HUES48 (cell line): ENCODE measurements at regions not wholly inside any gene's neighbourhood (a gene's known extent, or its start where the extent isn't known, plus 50 kb on each side); places are given as distances from the start of the nearest gene placed in this dataset.
"Not testable (repeated sequence)": the region's sequence is repeated elsewhere in the genome, so short reads cannot be mapped to it uniquely, and the experiment has no call there.

Experiments used
- H3K27ac ChIP-seq: one replicate; pipeline ENCODE4 v1.7.0; 2013; ENCODE audit warnings: low read depth, low read length, inconsistent platforms
- H3K27me3 ChIP-seq: 2 replicates; pipeline ENCODE4 v1.6.1; 2013; ENCODE audit warnings: mild to moderate bottlenecking, low read length; ENCODE audit not compliant: control insufficient read depth, insufficient read depth
- H3K36me3 ChIP-seq: 2 replicates; pipeline ENCODE4 v1.6.1; 2013; ENCODE audit warnings: low read length; ENCODE audit not compliant: control insufficient read depth, insufficient read depth
- H3K4me1 ChIP-seq: 2 replicates; pipeline ENCODE4 v1.6.1; 2013; ENCODE audit warnings: mild to moderate bottlenecking, low read length; ENCODE audit not compliant: control insufficient read depth, insufficient read depth
- H3K4me3 ChIP-seq: 2 replicates; pipeline ENCODE4 v1.5.1; 2013; ENCODE audit warnings: mild to moderate bottlenecking, low read depth, low read length
- H3K9ac ChIP-seq: 2 replicates; pipeline ENCODE4 v1.6.1; 2013; ENCODE audit warnings: mild to moderate bottlenecking, low read depth, low read length, moderate library complexity
- H3K9me3 ChIP-seq: 2 replicates; pipeline ENCODE4 v1.6.1; 2013; ENCODE audit warnings: low read length; ENCODE audit not compliant: control insufficient read depth, insufficient read depth

GRCh38 chr1:83306811-83307210 is 692.1 kb downstream of the TTLL7 start:
- H3K36me3 ChIP-seq, H3K27ac ChIP-seq, H3K27me3 ChIP-seq, H3K9me3 ChIP-seq, H3K4me1 ChIP-seq, H3K4me3 ChIP-seq, H3K9ac ChIP-seq: not testable (repeated sequence)

- not testable (repeated sequence) for H3K9ac ChIP-seq, H3K9me3 ChIP-seq, H3K4me1 ChIP-seq, H3K27me3 ChIP-seq, H3K27ac ChIP-seq, H3K4me3 ChIP-seq, H3K36me3 ChIP-seq
These were observed 703.3 kb downstream of the TTLL7 start for GRCh38 chr1:83295594-83295993.

GRCh38 chr1:83287391-83287790 is 711.5 kb downstream of the TTLL7 start:
- H3K36me3 ChIP-seq, H3K9me3 ChIP-seq: not testable (repeated sequence)

GRCh38 chr1:83274656-83275055 is 724.3 kb downstream of the TTLL7 start:
- H3K4me1 ChIP-seq, H3K4me3 ChIP-seq, H3K27me3 ChIP-seq, H3K9ac ChIP-seq, H3K27ac ChIP-seq, H3K9me3 ChIP-seq, H3K36me3 ChIP-seq: not testable (repeated sequence)

More at GRCh38 chr1:83287391-83287790, 711.5 kb downstream of the TTLL7 start:
- not testable (repeated sequence) for H3K27me3 ChIP-seq, H3K27ac ChIP-seq, H3K4me1 ChIP-seq, H3K9ac ChIP-seq, H3K4me3 ChIP-seq

DNA sequence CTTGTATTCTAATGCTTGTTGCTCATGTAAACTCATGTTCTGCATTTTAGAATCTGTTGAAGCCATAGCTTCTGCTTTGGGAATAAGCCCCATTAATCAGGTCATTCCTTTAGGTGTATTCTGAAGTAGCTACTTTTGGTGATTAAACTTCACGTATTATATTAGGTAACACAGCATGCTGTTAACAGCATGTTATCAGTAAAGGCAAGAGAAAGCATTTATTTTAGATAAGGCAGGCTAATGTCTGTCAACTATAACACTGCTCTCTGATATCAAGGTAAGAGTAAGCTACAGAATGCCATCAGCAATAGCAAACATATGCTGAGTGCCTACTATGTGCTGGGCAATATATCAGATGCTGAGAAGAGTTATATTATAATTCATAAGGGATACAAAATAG is 726.4 kb downstream of the TTLL7 start:
- not testable (repeated sequence) for H3K36me3 ChIP-seq, H3K9ac ChIP-seq, H3K4me3 ChIP-seq, H3K27ac ChIP-seq, H3K4me1 ChIP-seq, H3K27me3 ChIP-seq, H3K9me3 ChIP-seq

GRCh38 chr1:83271834-83272233 is 727.1 kb downstream of the TTLL7 start:
- H3K4me3 ChIP-seq, H3K9ac ChIP-seq, H3K9me3 ChIP-seq, H3K27me3 ChIP-seq, H3K4me1 ChIP-seq, H3K27ac ChIP-seq, H3K36me3 ChIP-seq: not testable (repeated sequence)

- not testable (repeated sequence) for H3K27ac ChIP-seq, H3K4me1 ChIP-seq, H3K4me3 ChIP-seq, H3K9me3 ChIP-seq, H3K27me3 ChIP-seq, H3K9ac ChIP-seq, H3K36me3 ChIP-seq
These were observed 728.1 kb downstream of the TTLL7 start for GRCh38 chr1:83270801-83271200.

GRCh38 chr1:83263808-83264207 is 735.1 kb downstream of the TTLL7 start:
- H3K9ac ChIP-seq, H3K4me1 ChIP-seq, H3K27ac ChIP-seq, H3K4me3 ChIP-seq, H3K9me3 ChIP-seq, H3K36me3 ChIP-seq, H3K27me3 ChIP-seq: not testable (repeated sequence)

GRCh38 chr1:83251687-83252086 is 747.2 kb downstream of the TTLL7 start:
- not testable (repeated sequence) for H3K9ac ChIP-seq, H3K27ac ChIP-seq, H3K27me3 ChIP-seq, H3K9me3 ChIP-seq, H3K36me3 ChIP-seq, H3K4me1 ChIP-seq, H3K4me3 ChIP-seq

- not testable (repeated sequence) for H3K9ac ChIP-seq, H3K9me3 ChIP-seq, H3K4me1 ChIP-seq, H3K4me3 ChIP-seq, H3K36me3 ChIP-seq, H3K27me3 ChIP-seq, H3K27ac ChIP-seq
These were observed 752.2 kb downstream of the TTLL7 start for GRCh38 chr1:83246780-83247179.

DNA sequence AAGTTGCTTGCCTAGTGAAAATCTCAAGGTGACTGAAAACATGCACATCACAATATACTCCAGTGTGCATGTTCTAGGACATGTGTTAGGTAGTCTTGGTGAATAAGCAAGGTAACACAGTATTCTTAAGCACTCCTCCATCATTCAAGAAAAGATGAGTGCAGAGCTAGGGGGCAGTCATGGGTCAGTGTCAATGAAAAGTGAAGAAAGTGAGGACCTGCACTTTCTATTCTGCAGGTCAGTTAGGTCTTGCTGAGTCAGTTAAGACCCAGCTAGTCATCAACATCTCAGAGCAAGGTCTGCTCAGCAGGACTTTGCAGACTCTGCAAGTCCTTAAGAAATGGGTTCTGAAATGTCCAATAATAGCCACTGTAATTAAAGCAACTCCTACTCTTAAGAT is 754.1 kb downstream of the TTLL7 start:
- H3K4me3 ChIP-seq, H3K4me1 ChIP-seq, H3K9me3 ChIP-seq, H3K27ac ChIP-seq, H3K27me3 ChIP-seq, H3K36me3 ChIP-seq, H3K9ac ChIP-seq: not testable (repeated sequence)

GRCh38 chr1:83239568-83239967 is 759.4 kb downstream of the TTLL7 start:
- not testable (repeated sequence) for H3K4me3 ChIP-seq, H3K36me3 ChIP-seq, H3K9me3 ChIP-seq, H3K9ac ChIP-seq, H3K27ac ChIP-seq, H3K4me1 ChIP-seq, H3K27me3 ChIP-seq
